MCF 10A (cell line): ENCODE measurements at regions not wholly inside any gene's neighbourhood (a gene's known extent, or its start where the extent isn't known, plus 50 kb on each side); places are given as distances from the start of the nearest gene placed in this dataset.

ENCODE experiments used
- BruUV-seq: library from RNA; stranded (reverse); fragments of 400-500 nt; replicated peaks from 2 replicates; lab custom pipeline; 2021; lab: Mats Ljungman, UMichigan
- CTCF ChIA-PET: fragments of 300-600 bp; sonication (Branson Sonifier 250); formaldehyde crosslinking; extraction: SDS; loops from one replicate; lab custom pipeline; 2021; ENCODE audit warnings: antibody characterized with exemption, inconsistent platforms; lab: Yijun Ruan, JAX
- POLR2A ChIA-PET: fragments of 300-600, 350-650 bp; sonication (Branson Sonifier 250); formaldehyde crosslinking; extraction: SDS; loops from one replicate; lab custom pipeline; 2020; ENCODE audit warnings: antibody characterized with exemption, inconsistent platforms; lab: Yijun Ruan, JAX
- DNase-seq: peaks from one replicate; pipeline ENCODE4 v3.0.0-alpha.2; 2018; ENCODE audit not compliant: unreplicated experiment
- H3K27ac Mint-ChIP-seq: one replicate; pipeline ENCODE4 v1.8.0; 2022; ENCODE audit warnings: mild to moderate bottlenecking, low read depth, mixed read lengths; ENCODE audit not compliant: unreplicated experiment
- H3K27me3 Mint-ChIP-seq: one replicate; pipeline ENCODE4 v1.8.0; 2022; ENCODE audit warnings: mixed read lengths; ENCODE audit not compliant: insufficient read depth, unreplicated experiment
- H3K36me3 Mint-ChIP-seq: one replicate; pipeline ENCODE4 v1.8.0; 2022; ENCODE audit warnings: mild to moderate bottlenecking, moderate library complexity, mixed read lengths; ENCODE audit not compliant: insufficient read depth, unreplicated experiment
- H3K4me1 Mint-ChIP-seq: one replicate; pipeline ENCODE4 v1.8.0; 2022; ENCODE audit warnings: mixed read lengths; ENCODE audit not compliant: insufficient read depth, unreplicated experiment
- H3K4me3 Mint-ChIP-seq: one replicate; pipeline ENCODE4 v1.8.0; 2022; ENCODE audit warnings: mild to moderate bottlenecking, moderate library complexity, mixed read lengths; ENCODE audit not compliant: unreplicated experiment
- H3K9me3 Mint-ChIP-seq: one replicate; pipeline ENCODE4 v1.8.0; 2022; ENCODE audit warnings: mixed read lengths; ENCODE audit not compliant: unreplicated experiment
- intact Hi-C: fragments of 100-400 bp; cut with micrococcal nuclease; formaldehyde crosslinking; loops from 2 replicates; pipeline ENCODE4 v1.14.1; 2022
- TF ChIP-seq, protein P1 (sequence below): fragments of 200-600 bp; IDR thresholded peaks from one replicate; pipeline ENCODE4 v1.8.0; 2022; ENCODE audit warnings: antibody characterized with exemption, mild to moderate bottlenecking; ENCODE audit not compliant: unreplicated experiment

DNA sequence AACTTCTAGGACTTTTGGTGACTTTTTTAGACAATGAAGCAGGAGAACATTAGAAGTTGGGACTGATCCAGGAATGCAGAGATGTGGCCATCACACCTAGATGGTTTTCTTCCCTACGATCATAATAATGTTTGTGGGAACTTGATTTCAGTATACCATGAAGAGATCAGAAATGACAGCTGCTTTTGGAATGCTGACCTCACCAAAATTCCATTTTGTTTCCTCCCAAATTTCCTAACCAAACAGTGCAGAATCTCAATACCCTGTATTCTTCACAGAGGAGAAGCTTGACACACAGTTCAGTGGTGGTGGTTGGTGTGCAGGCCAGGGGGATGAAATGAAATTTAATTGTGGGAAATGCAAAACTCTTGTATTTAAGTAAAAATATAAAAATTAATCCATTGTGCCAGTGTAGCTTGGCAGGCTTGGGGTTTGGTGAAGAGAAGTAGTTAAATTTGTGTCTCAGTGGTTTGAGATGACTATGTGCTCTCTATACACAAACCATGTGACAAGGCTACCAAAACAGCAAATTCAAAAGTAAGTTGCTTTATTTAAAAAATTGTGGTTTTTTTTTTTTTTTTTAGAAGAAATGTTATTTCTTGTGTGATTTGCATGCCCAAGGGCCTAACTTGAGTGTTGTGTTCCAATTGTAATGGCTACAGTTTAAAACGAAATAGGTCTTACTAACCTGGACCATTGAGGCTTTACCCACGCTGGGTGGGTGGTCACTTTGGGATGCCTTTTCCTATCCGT, 252.4 kb downstream of the LPIN1 start:
- Mint-ChIP-seq H3K36me3 (no peaks in the 10 kb centered on the region), H3K4me3 (no peak overlapping the region), H3K4me1 (peaks cover 8% of the 10 kb centered on the region), H3K27ac (peak overlapping the region; percentile 12), H3K9me3 (peaks cover 8% of the 10 kb centered on the region), H3K27me3 (no peaks in the 10 kb centered on the region)
- DNase-seq = no peak
- TF ChIP-seq, protein P1, sequence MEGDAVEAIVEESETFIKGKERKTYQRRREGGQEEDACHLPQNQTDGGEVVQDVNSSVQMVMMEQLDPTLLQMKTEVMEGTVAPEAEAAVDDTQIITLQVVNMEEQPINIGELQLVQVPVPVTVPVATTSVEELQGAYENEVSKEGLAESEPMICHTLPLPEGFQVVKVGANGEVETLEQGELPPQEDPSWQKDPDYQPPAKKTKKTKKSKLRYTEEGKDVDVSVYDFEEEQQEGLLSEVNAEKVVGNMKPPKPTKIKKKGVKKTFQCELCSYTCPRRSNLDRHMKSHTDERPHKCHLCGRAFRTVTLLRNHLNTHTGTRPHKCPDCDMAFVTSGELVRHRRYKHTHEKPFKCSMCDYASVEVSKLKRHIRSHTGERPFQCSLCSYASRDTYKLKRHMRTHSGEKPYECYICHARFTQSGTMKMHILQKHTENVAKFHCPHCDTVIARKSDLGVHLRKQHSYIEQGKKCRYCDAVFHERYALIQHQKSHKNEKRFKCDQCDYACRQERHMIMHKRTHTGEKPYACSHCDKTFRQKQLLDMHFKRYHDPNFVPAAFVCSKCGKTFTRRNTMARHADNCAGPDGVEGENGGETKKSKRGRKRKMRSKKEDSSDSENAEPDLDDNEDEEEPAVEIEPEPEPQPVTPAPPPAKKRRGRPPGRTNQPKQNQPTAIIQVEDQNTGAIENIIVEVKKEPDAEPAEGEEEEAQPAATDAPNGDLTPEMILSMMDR = no peak
- ChIA-PET CTCF (interaction anchor here (0.7 kb wide), 2 partner anchors 25 to 933 kb away, joined by 3 to 4 read pairs; no protein-coding TSS in a partner anchor), POLR2A (interaction anchor here (0.6 to 0.8 kb wide), 2 partner anchors 17 to 965 kb away, joined by 3 read pairs; no protein-coding TSS in a partner anchor)
- intact Hi-C loops = no loop called here
- BruUV-seq = no TSS peak

DNA sequence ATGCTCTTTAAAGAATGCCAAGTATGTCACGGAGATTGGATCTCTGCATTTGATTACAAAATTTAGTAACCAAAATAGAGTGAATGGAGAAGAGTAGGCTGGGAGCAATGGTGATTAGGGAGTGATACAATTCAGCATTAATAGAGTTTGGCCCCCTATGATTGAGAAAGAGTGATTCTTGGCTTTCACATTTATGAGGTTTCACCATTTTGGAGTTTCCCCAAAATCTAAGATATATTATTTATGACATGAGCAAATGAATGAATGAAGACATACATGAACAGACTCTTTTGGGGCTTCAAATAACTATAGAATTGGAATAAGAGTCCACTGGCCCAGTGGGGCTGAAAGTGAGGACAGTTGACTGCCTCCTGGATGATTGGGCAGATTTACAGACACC, 255.2 kb downstream of the LPIN1 start:
- POLR2A ChIA-PET = no interaction called here
- CTCF ChIA-PET = no interaction called here
- TF ChIP-seq, protein P1 = no peak
- H3K27ac Mint-ChIP-seq = no peak overlapping the region
- intact Hi-C loops = no loop called here
- no peaks in the 10 kb centered on the region for H3K27me3 Mint-ChIP-seq
- no peak overlapping the region for H3K4me3 Mint-ChIP-seq
- no peak for DNase-seq
- H3K9me3 Mint-ChIP-seq = peaks cover 8% of the 10 kb centered on the region
- no peaks in the 10 kb centered on the region for H3K36me3 Mint-ChIP-seq
- H3K4me1 Mint-ChIP-seq = no peaks in the 10 kb centered on the region
- no TSS peak for BruUV-seq

DNA sequence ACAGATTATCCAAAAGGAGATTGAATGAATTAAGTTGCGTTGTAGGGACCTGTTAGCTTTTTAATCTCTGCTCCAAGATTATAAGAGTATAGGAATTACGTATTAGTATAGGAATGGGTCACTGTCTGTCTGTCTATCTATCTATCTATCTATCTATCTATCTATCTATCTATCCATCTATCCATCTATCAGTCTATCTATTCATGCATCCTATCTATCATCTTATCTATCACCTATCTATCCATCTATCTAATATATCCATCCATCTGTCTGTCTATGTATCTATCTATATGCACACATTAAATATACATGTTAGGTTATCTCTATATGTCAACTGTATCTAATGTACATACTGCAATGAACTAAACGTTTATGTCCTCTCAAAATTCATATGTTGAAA, 255.8 kb downstream of the LPIN1 start:
- Mint-ChIP-seq H3K9me3 (peaks cover 8% of the 10 kb centered on the region), H3K36me3 (no peaks in the 10 kb centered on the region), H3K4me1 (no peaks in the 10 kb centered on the region), H3K4me3 (no peak overlapping the region), H3K27ac (no peak overlapping the region), H3K27me3 (no peaks in the 10 kb centered on the region)
- ChIA-PET POLR2A (no interaction called here), CTCF (no interaction called here)
- DNase-seq = no peak
- intact Hi-C loops = no loop called here
- TF ChIP-seq, protein P1 = no peak
- BruUV-seq = no TSS peak

DNA sequence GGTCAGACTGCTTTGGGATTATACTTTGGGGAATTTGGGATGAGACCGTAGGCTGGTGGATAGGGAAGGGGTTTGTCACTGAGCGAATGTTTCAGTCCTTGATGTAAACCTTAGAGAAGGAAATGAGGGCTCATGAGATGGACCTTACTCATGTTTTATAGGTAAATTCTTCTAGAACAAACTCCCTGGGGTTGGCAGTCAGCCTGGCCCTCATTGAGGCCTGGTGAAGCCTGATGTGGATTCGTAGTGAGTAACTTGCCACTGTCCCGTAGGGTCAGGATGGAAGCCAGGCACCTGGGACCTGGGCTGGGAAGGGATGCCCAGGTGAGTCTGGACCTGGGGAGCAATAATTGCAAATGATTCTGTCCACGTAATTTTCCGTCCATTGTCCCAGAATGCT, 258.3 kb downstream of the LPIN1 start:
- intact Hi-C loops = no loop called here
- H3K4me1 Mint-ChIP-seq = no peaks in the 10 kb centered on the region
- CTCF ChIA-PET = no interaction called here

More for the DNA sequence above, 258.3 kb downstream of the LPIN1 start:
- DNase-seq = no peak
- Mint-ChIP-seq H3K9me3 (peaks cover 8% of the 10 kb centered on the region), H3K4me3 (no peak overlapping the region), H3K27ac (no peak overlapping the region), H3K36me3 (no peaks in the 10 kb centered on the region), H3K27me3 (no peaks in the 10 kb centered on the region)
- BruUV-seq = no TSS peak
- TF ChIP-seq, protein P1 = no peak
- POLR2A ChIA-PET = no interaction called here
